Uterus (tissue), 3 donors: ENCODE measurements at regions not wholly inside any gene's neighbourhood (a gene's known extent, or its start where the extent isn't known, plus 50 kb on each side); places are given as distances from the start of the nearest gene placed in this dataset.
"Not testable (repeated sequence)": the region's sequence is repeated elsewhere in the genome, so short reads cannot be mapped to it uniquely, and the experiment has no call there.

Experiments used
- DNase-seq, 2 donors: peaks; one replicate each; pipeline ENCODE4 v3.0.0-alpha.2; 2019 to 2020
- H3K27ac ChIP-seq, 2 donors: fragments of 200-600 bp; sonication (generic); 1 replicate in 1 of 2; 2 replicates in 1 of 2; pipeline ENCODE4 v1.5.1; 2016 to 2018
- H3K27me3 ChIP-seq, 2 donors: fragments of 200-600 bp; sonication (generic); one replicate each; pipeline ENCODE4 v1.5.1; 2018 to 2019; ENCODE audit warnings: control low read depth in 1 of 2
- H3K36me3 ChIP-seq, 2 donors: fragments of 200-600 bp; sonication (generic); one replicate each; pipeline ENCODE4 v1.5.1; 2019; ENCODE audit warnings: control low read depth in 1 of 2
- H3K4me1 ChIP-seq, 2 donors: fragments of 200-600 bp; sonication (generic); one replicate each; pipeline ENCODE4 v1.5.1; 2018 to 2019; ENCODE audit warnings: control low read depth in 1 of 2
- H3K4me3 ChIP-seq, 2 donors: fragments of 200-600 bp; sonication (generic); 1 replicate in 1 of 2; 2 replicates in 1 of 2; pipeline ENCODE4 v1.5.1; 2018 to 2019; ENCODE audit warnings: mild to moderate bottlenecking in 1 of 2
- H3K9me3 ChIP-seq, 2 donors: fragments of 200-600 bp; sonication (generic); one replicate each; pipeline ENCODE4 v1.5.1; 2019; ENCODE audit warnings: control low read depth in 1 of 2
- CTCF ChIP-seq, 4 experiments: fragments of 200-600 bp in 2 of 4; fragments of 450-650 bp in 2 of 4; sonication (generic) in 2 of 4; IDR thresholded peaks; one replicate each; pipeline ENCODE4 v1.5.1; 2016 to 2019; ENCODE audit warnings: antibody characterized with exemption in 4 of 4, mild to moderate bottlenecking in 2 of 4, moderate library complexity in 1 of 4
- POLR2A ChIP-seq, 2 donors: fragments of 450-650 bp; IDR thresholded peaks; one replicate each; pipeline ENCODE4 v1.6.1; 2016; ENCODE audit warnings: antibody characterized with exemption in 2 of 2, mild to moderate bottlenecking in 1 of 2, moderate library complexity in 1 of 2
- intact Hi-C: fragments of 100-400 bp; cut with DNase I; formaldehyde crosslinking; loops from one replicate; pipeline ENCODE4 v1.15.1; 2023; ENCODE audit warnings: low total_unique reads
- donor health status: DM: yes; HTN: yes; CAD: no.

- Histone ChIP-seq H3K36me3 (no peaks in the 10 kb centered on the region), H3K4me3 (no peak overlapping the region), H3K27ac (no peak overlapping the region), H3K27me3 (no peaks in the 10 kb centered on the region), H3K4me1 (no peaks in the 10 kb centered on the region), H3K9me3 (no peaks in the 10 kb centered on the region)
- TF ChIP-seq POLR2A (IDR thresholded peaks at IDR 0.05) (no peak), CTCF (IDR thresholded peaks at IDR 0.05) (no peak)
- no peak for DNase-seq
- intact Hi-C loops = no loop called here
These were observed 116.1 kb downstream of the VEGFA start for GRCh38 chr6:43886067-43886461.

- Histone ChIP-seq H3K4me1 (no peaks in the 10 kb centered on the region), H3K27me3 (no peaks in the 10 kb centered on the region), H3K27ac (no peak overlapping the region), H3K9me3 (no peaks in the 10 kb centered on the region), H3K4me3 (no peak overlapping the region), H3K36me3 (no peaks in the 10 kb centered on the region)
- TF ChIP-seq POLR2A (IDR thresholded peaks at IDR 0.05) = no peak
- TF ChIP-seq CTCF (IDR thresholded peaks at IDR 0.05) = no peak
- intact Hi-C loops = no loop called here
- DNase-seq = no peak
These were observed 115.5 kb downstream of the VEGFA start for GRCh38 chr6:43885399-43886066.

GRCh38 chr6:43884652-43885022, 114.6 kb downstream of the VEGFA start:
- no peaks in the 10 kb centered on the region for H3K36me3 ChIP-seq
- intact Hi-C loops = no loop called here

GRCh38 chr6:43883847-43884651, 114.0 kb downstream of the VEGFA start:
- peaks cover 0 to 5% of the 10 kb centered on the region in 2 donors for H3K4me1 ChIP-seq
- H3K27ac ChIP-seq = no peak overlapping the region
- no peak for DNase-seq
- H3K9me3 ChIP-seq = no peaks in the 10 kb centered on the region
- intact Hi-C loops = no loop called here
- no peak overlapping the region for H3K4me3 ChIP-seq
- no peaks in the 10 kb centered on the region for H3K36me3 ChIP-seq
- TF ChIP-seq POLR2A (IDR thresholded peaks at IDR 0.05) = no peak
- TF ChIP-seq CTCF (IDR thresholded peaks at IDR 0.05) = no peak
- H3K27me3 ChIP-seq = no peaks in the 10 kb centered on the region

More at GRCh38 chr6:43884652-43885022, 114.6 kb downstream of the VEGFA start:
- no peaks in the 10 kb centered on the region for H3K9me3 ChIP-seq
- TF ChIP-seq POLR2A (IDR thresholded peaks at IDR 0.05) (no peak), CTCF (IDR thresholded peaks at IDR 0.05) (no peak)
- no peak overlapping the region for H3K4me3 ChIP-seq
- H3K4me1 ChIP-seq = no peaks in the 10 kb centered on the region
- no peaks in the 10 kb centered on the region for H3K27me3 ChIP-seq
- no peak for DNase-seq
- no peak overlapping the region for H3K27ac ChIP-seq

GRCh38 chr6:43882690-43883448, 112.9 kb downstream of the VEGFA start:
- H3K9me3 ChIP-seq, H3K4me3 ChIP-seq, DNase-seq, H3K27me3 ChIP-seq, H3K27ac ChIP-seq, H3K36me3 ChIP-seq, intact Hi-C loops, H3K4me1 ChIP-seq: not testable (repeated sequence)
